Myocyte (in vitro differentiated cells): ENCODE measurements at regions not wholly inside any gene's neighbourhood (a gene's known extent, or its start where the extent isn't known, plus 50 kb on each side); places are given as distances from the start of the nearest gene placed in this dataset.

Experiments used
- DNase-seq: peaks from one replicate; pipeline ENCODE4 v3.0.0-alpha.2; 2012; ENCODE audit warnings: low read depth

GRCh38 chr2:30368258-30368657 is 78.8 kb upstream of the LCLAT1 start:
- peak; percentile 52 for DNase-seq

GRCh38 chr2:30371028-30371689 is 75.9 kb upstream of the LCLAT1 start:
- no peak for DNase-seq

GRCh38 chr2:30371772-30372373 is 75.2 kb upstream of the LCLAT1 start:
- DNase-seq, result no peak

GRCh38 chr2:30372826-30373225 is 74.2 kb upstream of the LCLAT1 start:
- no peak for DNase-seq

- no peak for DNase-seq
These were observed 73.2 kb upstream of the LCLAT1 start for GRCh38 chr2:30373881-30374302.

- no peak for DNase-seq
These were observed 72.7 kb upstream of the LCLAT1 start for GRCh38 chr2:30374380-30374779.

GRCh38 chr2:30375915-30376314 is 71.1 kb upstream of the LCLAT1 start:
- no peak for DNase-seq

- no peak for DNase-seq
These were observed 67.6 kb upstream of the LCLAT1 start for GRCh38 chr2:30379481-30379880.

GRCh38 chr2:30380824-30381223 is 66.2 kb upstream of the LCLAT1 start:
- DNase-seq, result no peak

GRCh38 chr2:30382162-30382783 is 64.8 kb upstream of the LCLAT1 start:
- no peak for DNase-seq

- no peak for DNase-seq
These were observed 64.1 kb upstream of the LCLAT1 start for GRCh38 chr2:30382995-30383394.

- DNase-seq, result peak; percentile 73
These were observed 61.7 kb upstream of the LCLAT1 start for GRCh38 chr2:30385327-30385726.

- no peak for DNase-seq
These were observed 54.9 kb upstream of the LCLAT1 start for GRCh38 chr2:30392097-30392496.

- no peak for DNase-seq
These were observed 53.5 kb upstream of the LCLAT1 start for GRCh38 chr2:30393510-30393909.

- no peak for DNase-seq
These were observed 53.0 kb upstream of the LCLAT1 start for GRCh38 chr2:30394096-30394495.

GRCh38 chr2:30396436-30397232 is 50.4 kb upstream of the LCLAT1 start:
- no peak for DNase-seq
